ENCODE measurements at regions not wholly inside any gene's neighbourhood (a gene's known extent, or its start where the extent isn't known, plus 50 kb on each side); places are given as distances from the start of the nearest gene placed in this dataset.

- intact Hi-C loops (cut with DNase I): no loop called here
- DNase-seq (no peak), FAIRE-seq (no peak)
- no peaks in the 10 kb centered on the region for H3K27me3 ChIP-seq (ENCODE audit: control insufficient read depth, insufficient read depth, low read length)
- no peaks in the 10 kb centered on the region for H3K36me3 ChIP-seq (ENCODE audit: control insufficient read depth in 2 of 3, insufficient read depth in 3 of 3, low read length in 3 of 3)
- no peaks in the 10 kb centered on the region for H3K4me1 ChIP-seq (ENCODE audit: control insufficient read depth in 2 of 3, insufficient read depth in 2 of 3, low read depth in 1 of 3, low read length in 3 of 3)
- peaks cover 0 to 22% (median 5%) of the 10 kb centered on the region in 3 donors for H3K9me3 ChIP-seq (ENCODE audit: control insufficient read depth in 2 of 3, insufficient read depth in 1 of 3, low read length in 3 of 3)
- no peak overlapping the region for H3K27ac ChIP-seq (ENCODE audit: low read depth in 2 of 2, low read length in 2 of 2)
- no peak overlapping the region for H3K9ac ChIP-seq (ENCODE audit: low read length in 3 of 3)
- no peak for TF ChIP-seq CTCF (IDR thresholded peaks at IDR 0.05; ENCODE audit: borderline replicate concordance, extremely low read depth, insufficient read depth)
- no peak overlapping the region for H3K4me3 ChIP-seq (ENCODE audit: low read length in 3 of 3)
These were observed 60.6 kb upstream of the CDK20 start for GRCh38 chr9:88034964-88035363.

DNA sequence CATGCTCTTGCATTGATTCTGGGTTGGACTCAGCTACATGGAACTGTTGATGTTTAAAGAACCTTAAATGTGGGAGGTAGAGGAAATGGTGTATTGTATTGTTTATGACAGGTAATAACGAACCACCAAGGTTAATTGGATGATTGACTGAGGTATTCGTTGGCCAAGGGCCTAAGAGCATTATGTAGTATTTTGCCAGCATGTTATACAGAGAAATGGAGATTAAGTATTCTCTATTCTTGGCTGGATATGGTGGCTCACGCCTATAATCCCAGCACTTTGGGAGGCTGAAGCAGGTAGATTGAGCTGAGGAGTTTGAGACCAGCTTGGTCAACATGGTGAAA lies 59.0 kb upstream of the CDK20 start:
- H3K4me3 ChIP-seq (ENCODE audit: low read length in 3 of 3): no peak overlapping the region
- H3K9ac ChIP-seq (ENCODE audit: low read length in 3 of 3): no peak overlapping the region
- no peaks in the 10 kb centered on the region for H3K27me3 ChIP-seq (ENCODE audit: control insufficient read depth, insufficient read depth, low read length)
- H3K36me3 ChIP-seq (ENCODE audit: control insufficient read depth in 2 of 3, insufficient read depth in 3 of 3, low read length in 3 of 3): no peaks in the 10 kb centered on the region
- intact Hi-C loops (cut with DNase I): no loop called here
- FAIRE-seq (no peak), DNase-seq (no peak)
- no peak overlapping the region for H3K27ac ChIP-seq (ENCODE audit: low read depth in 2 of 2, low read length in 2 of 2)
- no peak for TF ChIP-seq CTCF (IDR thresholded peaks at IDR 0.05; ENCODE audit: borderline replicate concordance, extremely low read depth, insufficient read depth)
- no peaks in the 10 kb centered on the region for H3K4me1 ChIP-seq (ENCODE audit: control insufficient read depth in 2 of 3, insufficient read depth in 2 of 3, low read depth in 1 of 3, low read length in 3 of 3)
- H3K9me3 ChIP-seq (ENCODE audit: control insufficient read depth in 2 of 3, insufficient read depth in 1 of 3, low read length in 3 of 3): peaks cover 0 to 22% (median 5%) of the 10 kb centered on the region in 3 donors

DNA sequence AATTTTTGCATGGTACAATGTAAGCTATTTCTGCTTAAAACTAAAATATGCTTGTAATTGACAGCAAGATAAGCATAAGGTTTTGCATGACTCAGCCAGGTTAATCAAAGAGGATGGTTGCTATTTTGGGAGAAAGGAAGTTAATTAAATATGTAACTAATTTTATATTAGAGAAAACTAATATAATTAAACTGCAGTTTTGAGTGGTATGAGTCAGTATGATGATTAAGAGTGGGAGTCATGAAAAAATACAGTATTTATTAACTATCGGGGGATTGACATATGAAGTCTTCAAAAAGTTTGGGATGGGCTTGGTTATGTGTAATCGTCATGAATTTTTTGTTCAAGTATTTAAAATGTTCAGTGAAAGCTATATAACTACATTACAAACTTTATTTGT lies 54.0 kb upstream of the CDK20 start:
- TF ChIP-seq CTCF (IDR thresholded peaks at IDR 0.05; ENCODE audit: borderline replicate concordance, extremely low read depth, insufficient read depth): no peak
- Histone ChIP-seq H3K27ac (ENCODE audit: low read depth in 2 of 2, low read length in 2 of 2) (no peak overlapping the region), H3K9ac (ENCODE audit: low read length in 3 of 3) (no peak overlapping the region), H3K4me3 (ENCODE audit: low read length in 3 of 3) (no peak overlapping the region), H3K9me3 (ENCODE audit: control insufficient read depth in 2 of 3, insufficient read depth in 1 of 3, low read length in 3 of 3) (no peaks in the 10 kb centered on the region), H3K27me3 (ENCODE audit: control insufficient read depth, insufficient read depth, low read length) (no peaks in the 10 kb centered on the region), H3K36me3 (ENCODE audit: control insufficient read depth in 2 of 3, insufficient read depth in 3 of 3, low read length in 3 of 3) (no peaks in the 10 kb centered on the region), H3K4me1 (ENCODE audit: control insufficient read depth in 2 of 3, insufficient read depth in 2 of 3, low read depth in 1 of 3, low read length in 3 of 3) (no peaks in the 10 kb centered on the region)
- no peak for DNase-seq
- intact Hi-C loops (cut with DNase I): no loop called here
- no peak for FAIRE-seq

DNA sequence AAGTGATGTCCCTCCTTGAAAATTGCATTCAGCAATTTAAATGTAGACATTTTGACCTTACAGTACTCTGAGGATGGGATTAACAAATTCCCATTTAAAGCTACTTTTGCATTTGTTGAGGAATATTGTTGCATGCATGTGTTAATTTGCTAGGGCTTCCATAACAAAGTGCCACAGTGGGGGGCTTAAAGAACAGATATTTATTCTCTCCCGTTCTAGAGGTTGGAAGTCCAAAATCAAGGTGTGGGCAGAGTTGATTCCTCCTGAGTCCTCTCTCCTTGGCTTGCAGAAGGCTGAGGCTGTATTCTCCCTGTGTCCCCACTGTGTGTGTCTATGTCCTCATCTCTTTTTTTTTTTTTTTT lies 51.8 kb upstream of the CDK20 start:
- no peak for TF ChIP-seq CTCF (IDR thresholded peaks at IDR 0.05; ENCODE audit: borderline replicate concordance, extremely low read depth, insufficient read depth)
- H3K9ac ChIP-seq (ENCODE audit: low read length in 3 of 3): no peak overlapping the region
- no peak overlapping the region for H3K4me3 ChIP-seq (ENCODE audit: low read length in 3 of 3)
- DNase-seq: no peak
- FAIRE-seq: no peak
- H3K27me3 ChIP-seq (ENCODE audit: control insufficient read depth, insufficient read depth, low read length): no peaks in the 10 kb centered on the region
- no peak overlapping the region for H3K27ac ChIP-seq (ENCODE audit: low read depth in 2 of 2, low read length in 2 of 2)
- H3K4me1 ChIP-seq (ENCODE audit: control insufficient read depth in 2 of 3, insufficient read depth in 2 of 3, low read depth in 1 of 3, low read length in 3 of 3): no peaks in the 10 kb centered on the region
- intact Hi-C loops (cut with DNase I): no loop called here
- no peaks in the 10 kb centered on the region for H3K9me3 ChIP-seq (ENCODE audit: control insufficient read depth in 2 of 3, insufficient read depth in 1 of 3, low read length in 3 of 3)
- H3K36me3 ChIP-seq (ENCODE audit: control insufficient read depth in 2 of 3, insufficient read depth in 3 of 3, low read length in 3 of 3): no peaks in the 10 kb centered on the region

All from kidney (tissue), 13 donors.